Heart left ventricle (tissue), 13 donors: ENCODE measurements at regions not wholly inside any gene's neighbourhood (a gene's known extent, or its start where the extent isn't known, plus 50 kb on each side); places are given as distances from the start of the nearest gene placed in this dataset.

Source experiments
- CTCF ChIP-seq, 12 donors: fragments of 200-600 bp; sonication (generic) in 4 of 12; IDR thresholded peaks; one replicate each; pipeline versions ENCODE4 v1.5.0 to v1.8.0; 2018 to 2022; ENCODE audit warnings: antibody characterized with exemption in 12 of 12, mild to moderate bottlenecking in 5 of 12
- POLR2A ChIP-seq, 2 donors: fragments of 450-650 bp; IDR thresholded peaks; one replicate each; pipeline ENCODE4 v1.6.1; 2017; ENCODE audit warnings: antibody characterized with exemption in 2 of 2, mild to moderate bottlenecking in 2 of 2, moderate library complexity in 2 of 2
- donor health status: ischemic (EF 13 %, LVEDD 7.1; RV severe dilation, severe dysfunction).
- donor health status: DM: no; HTN: yes; CAD: no.
- donor health status: DM: no; HTN: no; CAD: no.
- donor health status: ischemic (EF 25% LVEDD 6.9; RV normal size, moderate dysfunction).
- donor health status: ischemic (EF 25% LVEDD 5.7; RV mildly dilated, moderate dysfunction).
- donor health status: ischemic (EF 35%, LVEDD 5.7; RV mildly dilated, moderate dysfunction).
- donor health status: nonischemic (EF 11% LVEDD 7.7; RV severe dilation, severe dysfunction).
- donor health status: DM: yes; HTN: yes; CAD: no.
- donor health status: PGD.
- donor health status: ischemic (EF 29% LVEDD 5.4; RV normal size, mild dysfunction).
- donor health status: nonischemic (EF 23%, LVEDD 6.1; RV moderate dilation, normal function).

GRCh38 chr2:2662847-2663356 is 331.8 kb upstream of the MYT1L start:
- TF ChIP-seq CTCF (IDR thresholded peaks at IDR 0.05), result no peak
- TF ChIP-seq POLR2A (IDR thresholded peaks at IDR 0.05), result no peak
